GM10248 (cell line): ENCODE measurements at regions not wholly inside any gene's neighbourhood (a gene's known extent, or its start where the extent isn't known, plus 50 kb on each side); places are given as distances from the start of the nearest gene placed in this dataset.

ENCODE experiments used
- CTCF ChIA-PET: fragments of 300-600 bp; sonication (Branson Sonifier 250); formaldehyde crosslinking; extraction: SDS; loops from one replicate; lab custom pipeline; 2021; ENCODE audit warnings: antibody characterized with exemption; lab: Yijun Ruan, JAX
- POLR2A ChIA-PET: fragments of 350-650 bp; sonication (Branson Sonifier 250); formaldehyde crosslinking; extraction: SDS; loops from one replicate; lab custom pipeline; 2020; ENCODE audit warnings: antibody characterized with exemption; lab: Yijun Ruan, JAX
- DNase-seq: peaks from one replicate; pipeline ENCODE4 v3.0.0; 2012; ENCODE audit errors: extremely low spot score
- TF ChIP-seq, protein P1 (sequence below): IDR thresholded peaks from 2 replicates; pipeline ENCODE4 v1.5.1; 2012; ENCODE audit warnings: mild to moderate bottlenecking, low read depth; ENCODE audit errors: extremely low read depth, missing control alignments, control extremely low read depth

GRCh38 chr18:39751161-39751560, 2185.6 kb upstream of the CELF4 start:
- ChIA-PET POLR2A (no interaction called here), CTCF (no interaction called here)
- DNase-seq, result no peak
- TF ChIP-seq, protein P1, sequence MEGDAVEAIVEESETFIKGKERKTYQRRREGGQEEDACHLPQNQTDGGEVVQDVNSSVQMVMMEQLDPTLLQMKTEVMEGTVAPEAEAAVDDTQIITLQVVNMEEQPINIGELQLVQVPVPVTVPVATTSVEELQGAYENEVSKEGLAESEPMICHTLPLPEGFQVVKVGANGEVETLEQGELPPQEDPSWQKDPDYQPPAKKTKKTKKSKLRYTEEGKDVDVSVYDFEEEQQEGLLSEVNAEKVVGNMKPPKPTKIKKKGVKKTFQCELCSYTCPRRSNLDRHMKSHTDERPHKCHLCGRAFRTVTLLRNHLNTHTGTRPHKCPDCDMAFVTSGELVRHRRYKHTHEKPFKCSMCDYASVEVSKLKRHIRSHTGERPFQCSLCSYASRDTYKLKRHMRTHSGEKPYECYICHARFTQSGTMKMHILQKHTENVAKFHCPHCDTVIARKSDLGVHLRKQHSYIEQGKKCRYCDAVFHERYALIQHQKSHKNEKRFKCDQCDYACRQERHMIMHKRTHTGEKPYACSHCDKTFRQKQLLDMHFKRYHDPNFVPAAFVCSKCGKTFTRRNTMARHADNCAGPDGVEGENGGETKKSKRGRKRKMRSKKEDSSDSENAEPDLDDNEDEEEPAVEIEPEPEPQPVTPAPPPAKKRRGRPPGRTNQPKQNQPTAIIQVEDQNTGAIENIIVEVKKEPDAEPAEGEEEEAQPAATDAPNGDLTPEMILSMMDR, result no peak

DNA sequence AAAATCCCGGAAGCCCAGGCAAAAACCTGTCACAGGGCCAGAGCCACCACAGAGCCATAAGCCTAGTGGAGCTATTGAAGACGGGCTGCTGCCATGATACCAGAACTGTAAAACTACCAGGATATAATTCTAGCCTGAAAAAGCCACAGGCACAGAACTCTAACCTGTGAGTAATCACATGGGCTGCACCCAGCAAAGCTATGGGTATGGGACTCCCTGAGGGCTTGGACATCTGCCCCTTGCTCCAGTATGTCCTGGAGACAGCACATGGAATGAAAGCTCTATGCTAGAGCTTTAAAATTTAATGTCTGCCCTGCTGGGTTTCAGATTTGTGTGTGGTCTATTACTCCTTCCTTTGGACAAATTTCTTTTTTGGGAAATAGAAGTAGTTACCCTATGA, 2183.6 kb upstream of the CELF4 start:
- TF ChIP-seq, protein P1, result no peak
- CTCF ChIA-PET, result no interaction called here
- DNase-seq, result no peak
- POLR2A ChIA-PET, result no interaction called here

- DNase-seq, result no peak
- ChIA-PET POLR2A (no interaction called here), CTCF (no interaction called here)
- TF ChIP-seq, protein P1, result no peak
Observed at GRCh38 chr18:39748727-39749126, 2183.1 kb upstream of the CELF4 start.

DNA sequence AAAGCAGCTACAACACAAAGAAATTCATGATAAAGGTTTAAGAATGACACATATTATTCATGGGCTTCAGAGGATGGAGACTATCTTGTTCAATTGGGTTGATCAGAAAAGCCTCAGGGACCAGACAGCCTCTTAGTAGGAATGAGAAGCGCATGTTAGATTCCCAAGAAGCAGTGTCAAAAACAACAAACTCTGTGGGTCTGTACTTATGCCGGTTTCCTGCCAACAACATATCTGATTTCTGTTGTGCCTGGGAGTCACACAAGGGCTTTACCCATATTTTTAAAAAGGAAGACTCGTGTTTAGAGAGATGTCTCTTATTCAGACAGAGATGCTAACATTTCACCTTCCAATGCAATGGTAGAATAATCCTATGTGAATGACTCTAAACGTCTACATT, 2180.6 kb upstream of the CELF4 start:
- ChIA-PET POLR2A (no interaction called here), CTCF (interaction anchor here (1.4 kb wide), 1 partner anchor 9 kb away, joined by 3 read pairs; no protein-coding TSS in a partner anchor)
- TF ChIP-seq, protein P1, result no peak
- no peak for DNase-seq

GRCh38 chr18:39743463-39743862, 2177.9 kb upstream of the CELF4 start:
- TF ChIP-seq, protein P1, result no peak
- DNase-seq, result no peak
- POLR2A ChIA-PET, result no interaction called here
- CTCF ChIA-PET, result no interaction called here

GRCh38 chr18:39741755-39742466, 2176.3 kb upstream of the CELF4 start:
- POLR2A ChIA-PET, result no interaction called here

More at GRCh38 chr18:39741755-39742466, 2176.3 kb upstream of the CELF4 start:
- TF ChIP-seq, protein P1, result no peak
- CTCF ChIA-PET, result interaction anchor here (1.5 kb wide), 1 partner anchor 10 kb away, joined by 3 read pairs; no protein-coding TSS in a partner anchor
- no peak for DNase-seq
